ENCODE measurements at regions not wholly inside any gene's neighbourhood (a gene's known extent, or its start where the extent isn't known, plus 50 kb on each side); places are given as distances from the start of the nearest gene placed in this dataset.

- no peak overlapping the region for H2BK120ac ChIP-seq (ENCODE audit: low read depth, low read length, poor library complexity, severe bottlenecking)
- no peak overlapping the region for H3K4ac ChIP-seq (ENCODE audit: low read depth, low read length)
- no peak for TF ChIP-seq CTCF (conservative IDR thresholded peaks at IDR 0.05)
- H2AFZ ChIP-seq (ENCODE audit: low read length), result no peak overlapping the region
- no peaks in the 10 kb centered on the region for H3K79me2 ChIP-seq (ENCODE audit: insufficient read depth, low read length)
- Mint-ChIP-seq H3K4me1 (peaks cover 0 to 6% of the 10 kb centered on the region in 2 experiments; a peak in 3 of 4 replicates), H3K27ac (no peak overlapping the region), H3K36me3 (ENCODE audit: insufficient read depth in 1 of 3, low read depth in 3 of 3) (peaks cover 6 to 12% (median 9%) of the 10 kb centered on the region in 3 experiments), H3K9me3 (peaks cover 15% of the 10 kb centered on the region in 2 experiments), H3K27me3 (ENCODE audit: low read depth) (peaks cover 1% of the 10 kb centered on the region; the same call in 1 of the 2 replicates), H3K4me3 (no peak overlapping the region)
- H4K8ac ChIP-seq (replicated peaks; ENCODE audit: insufficient read length, low read depth, low read length), result no peak overlapping the region
- no peak overlapping the region for H3K9ac ChIP-seq (ENCODE audit: extremely low read depth, insufficient read length, low read length)
- no peak overlapping the region for H4K5ac ChIP-seq (ENCODE audit: insufficient read length, low read depth, low read length)
- no peaks in the 10 kb centered on the region for H3K27me3 ChIP-seq (ENCODE audit: insufficient read depth, low read length)
- no peak overlapping the region for H3K23ac ChIP-seq (ENCODE audit: insufficient read length, low read depth, low read length)
- H3K79me1 ChIP-seq (ENCODE audit: insufficient read depth, low read depth, low read length, poor library complexity, severe bottlenecking), result no peaks in the 10 kb centered on the region
- H3K14ac ChIP-seq (ENCODE audit: insufficient read depth, low read length), result no peak overlapping the region
- WGBS (ENCODE audit: extremely low coverage, insufficient read length, low lambda C conversion rate), result no CpG with 5 or more reads among the region's 2 CpGs
- H2AK5ac ChIP-seq (ENCODE audit: insufficient read length, low read length), result no peak overlapping the region
- H4K20me1 ChIP-seq (ENCODE audit: control insufficient read depth, insufficient read depth, insufficient read length), result no peaks in the 10 kb centered on the region
- H2BK20ac ChIP-seq (ENCODE audit: low read depth, low read length, poor library complexity, severe bottlenecking), result no peak overlapping the region
- no peak overlapping the region for H3K18ac ChIP-seq (ENCODE audit: insufficient read length, low read depth, low read length)
- H3T11ph ChIP-seq (ENCODE audit: low read length), result no peak overlapping the region
- no peak overlapping the region for H3K56ac ChIP-seq (ENCODE audit: insufficient read length, low read depth, low read length)
- no peak overlapping the region for H3K27ac ChIP-seq (ENCODE audit: insufficient read length, low read depth, low read length)
- no peaks in the 10 kb centered on the region for H3K4me1 ChIP-seq (ENCODE audit: insufficient read depth, low read length)
- no peak overlapping the region for H2BK15ac ChIP-seq (ENCODE audit: low read depth, low read length)
- no peak overlapping the region for H4K91ac ChIP-seq (ENCODE audit: insufficient read length, low read depth, low read length)
- H3K23me2 ChIP-seq (ENCODE audit: insufficient read length, low read depth, low read length, poor library complexity, severe bottlenecking), result no peaks in the 10 kb centered on the region
- no peaks in the 10 kb centered on the region for H3K9me3 ChIP-seq (ENCODE audit: control insufficient read depth, low read depth, low read length)
- no peak overlapping the region for H2BK5ac ChIP-seq (ENCODE audit: insufficient read length, low read length)
- H3K4me2 ChIP-seq (ENCODE audit: insufficient read depth, insufficient read length, low read length), result no peak overlapping the region
- no peak for DNase-seq
- H2BK12ac ChIP-seq (ENCODE audit: insufficient read length, low read depth, low read length), result no peak overlapping the region
Measured at GRCh38 chr18:10038268-10038667, 124.5 kb downstream of the VAPA start.

All from H9 (cell line).